Upper lobe of left lung (tissue), 6 donors: ENCODE measurements at regions not wholly inside any gene's neighbourhood (a gene's known extent, or its start where the extent isn't known, plus 50 kb on each side); places are given as distances from the start of the nearest gene placed in this dataset.

Experiments used
- ATAC-seq, 2 donors: fragments of 200-7000 bp; cut with Tn5 transposase; one replicate each; pipeline ENCODE4 v1.9.1; 2022; ENCODE audit warnings: mild to moderate bottlenecking in 2 of 2, moderate library complexity in 2 of 2; ENCODE audit not compliant: low FRiP score in 2 of 2
- DNase-seq, 2 donors: peaks; one replicate each; pipeline ENCODE4 v3.0.0-alpha.2; 2019 to 2020
- H3K27ac ChIP-seq, 4 donors: fragments of 200-600 bp; sonication (generic); one replicate each; pipeline ENCODE4 v1.5.1; 2016 to 2019
- H3K27me3 ChIP-seq, 4 donors: fragments of 200-600 bp; sonication (generic); one replicate each; pipeline ENCODE4 v1.5.1; 2017 to 2019
- H3K36me3 ChIP-seq, 4 donors: fragments of 200-600 bp; sonication (generic); one replicate each; pipeline ENCODE4 v1.5.1; 2016 to 2019
- H3K4me1 ChIP-seq, 4 donors: fragments of 200-600 bp; sonication (generic); one replicate each; pipeline ENCODE4 v1.5.1; 2018 to 2019
- H3K4me3 ChIP-seq, 4 donors: fragments of 200-600 bp; sonication (generic); one replicate each; pipeline ENCODE4 v1.5.1; 2017 to 2019; ENCODE audit warnings: mild to moderate bottlenecking in 2 of 4, moderate library complexity in 1 of 4
- H3K9me3 ChIP-seq, 4 donors: fragments of 200-600 bp; sonication (generic); one replicate each; pipeline ENCODE4 v1.5.1; 2018 to 2019
- EP300 ChIP-seq, 4 donors: sonication (generic); formaldehyde crosslinking; IDR thresholded peaks; one replicate each; pipeline ENCODE4 v1.5.1; 2017; ENCODE audit warnings: antibody characterized with exemption in 4 of 4, control low read depth in 2 of 4
- POLR2A ChIP-seq, 4 donors: fragments of 450-650 bp; IDR thresholded peaks; one replicate each; pipeline ENCODE4 v1.5.1; 2016 to 2017; ENCODE audit warnings: antibody characterized with exemption in 4 of 4, mild to moderate bottlenecking in 2 of 4
- POLR2AphosphoS5 ChIP-seq, 2 donors: sonication (generic); formaldehyde crosslinking; IDR thresholded peaks; one replicate each; pipeline ENCODE4 v1.5.1; 2017; ENCODE audit warnings: antibody characterized with exemption in 2 of 2
- WGBS, 2 donors: methylation state at CpG; one replicate each; pipeline ENCODE4 v1.1.5; 2017 to 2018; 5-methylcytosine and 5-hydroxymethylcytosine counted together
- TF ChIP-seq, protein P1 (sequence below), 6 experiments: fragments of 450-650 bp in 4 of 6; fragments of 200-600 bp in 2 of 6; sonication (generic) in 2 of 6; IDR thresholded peaks; one replicate each; pipeline ENCODE4 v1.5.1; 2016 to 2019; ENCODE audit warnings: antibody characterized with exemption in 6 of 6
- donor health status: DM: no; HTN: no; CAD: no; lungs with moderate emphysema.
- donor health status: DM: no; HTN: yes; CAD: no; lungs with severe emphysema.

- DNase-seq, result no peak
- H3K27me3 ChIP-seq, result no peaks in the 10 kb centered on the region
Measured at GRCh38 chr1:157893686-157894085, 52.1 kb upstream of the CD5L start.

DNA sequence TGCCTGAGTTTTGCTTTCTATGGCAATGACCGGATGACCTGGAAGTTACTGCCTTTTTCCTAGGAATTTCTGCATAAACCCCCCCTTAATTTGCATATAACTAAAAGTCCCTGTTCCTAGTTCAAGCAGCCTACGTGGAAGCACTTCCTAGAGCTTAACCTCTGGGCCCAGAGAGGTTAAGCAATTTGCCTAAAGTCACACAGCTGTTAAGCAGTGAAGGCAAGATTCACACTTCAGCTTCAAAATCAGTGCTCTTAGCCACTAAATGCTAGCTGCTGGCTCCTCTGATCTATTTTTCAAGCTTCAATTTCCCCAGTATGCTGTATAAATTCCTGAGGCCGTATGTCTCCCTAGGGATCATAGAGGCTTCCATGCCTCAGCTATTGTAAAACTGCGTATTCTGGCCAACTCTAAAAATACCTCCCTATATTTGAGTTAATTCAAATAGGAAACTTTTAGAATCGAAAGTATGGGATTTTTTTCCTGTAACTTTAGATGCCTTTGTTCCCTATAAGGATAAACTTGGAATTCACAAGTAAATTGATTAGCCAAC is 53.1 kb upstream of the CD5L start:
- no peaks in the 10 kb centered on the region for H3K27me3 ChIP-seq
- H3K27ac ChIP-seq, result no peak overlapping the region
- H3K36me3 ChIP-seq, result no peaks in the 10 kb centered on the region
- H3K4me1 ChIP-seq, result no peaks in the 10 kb centered on the region
- ATAC-seq, result no peak
- TF ChIP-seq, protein P1, sequence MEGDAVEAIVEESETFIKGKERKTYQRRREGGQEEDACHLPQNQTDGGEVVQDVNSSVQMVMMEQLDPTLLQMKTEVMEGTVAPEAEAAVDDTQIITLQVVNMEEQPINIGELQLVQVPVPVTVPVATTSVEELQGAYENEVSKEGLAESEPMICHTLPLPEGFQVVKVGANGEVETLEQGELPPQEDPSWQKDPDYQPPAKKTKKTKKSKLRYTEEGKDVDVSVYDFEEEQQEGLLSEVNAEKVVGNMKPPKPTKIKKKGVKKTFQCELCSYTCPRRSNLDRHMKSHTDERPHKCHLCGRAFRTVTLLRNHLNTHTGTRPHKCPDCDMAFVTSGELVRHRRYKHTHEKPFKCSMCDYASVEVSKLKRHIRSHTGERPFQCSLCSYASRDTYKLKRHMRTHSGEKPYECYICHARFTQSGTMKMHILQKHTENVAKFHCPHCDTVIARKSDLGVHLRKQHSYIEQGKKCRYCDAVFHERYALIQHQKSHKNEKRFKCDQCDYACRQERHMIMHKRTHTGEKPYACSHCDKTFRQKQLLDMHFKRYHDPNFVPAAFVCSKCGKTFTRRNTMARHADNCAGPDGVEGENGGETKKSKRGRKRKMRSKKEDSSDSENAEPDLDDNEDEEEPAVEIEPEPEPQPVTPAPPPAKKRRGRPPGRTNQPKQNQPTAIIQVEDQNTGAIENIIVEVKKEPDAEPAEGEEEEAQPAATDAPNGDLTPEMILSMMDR (IDR thresholded peaks at IDR 0.05), result no peak
- TF ChIP-seq POLR2A (IDR thresholded peaks at IDR 0.05) (no peak), POLR2AphosphoS5 (IDR thresholded peaks at IDR 0.05) (no peak), EP300 (IDR thresholded peaks at IDR 0.05) (no peak)
- WGBS, 2 donors, result 61 to 69% methylated on average over 5 of the region's 5 CpGs
- DNase-seq, result no peak
- no peak overlapping the region for H3K4me3 ChIP-seq
- no peaks in the 10 kb centered on the region for H3K9me3 ChIP-seq

More at GRCh38 chr1:157893686-157894085, 52.1 kb upstream of the CD5L start:
- no peaks in the 10 kb centered on the region for H3K4me1 ChIP-seq
- TF ChIP-seq, protein P1 (IDR thresholded peaks at IDR 0.05), result no peak
- TF ChIP-seq POLR2AphosphoS5 (IDR thresholded peaks at IDR 0.05), result no peak
- TF ChIP-seq EP300 (IDR thresholded peaks at IDR 0.05), result no peak
- no peak for TF ChIP-seq POLR2A (IDR thresholded peaks at IDR 0.05)
- H3K4me3 ChIP-seq, result no peak overlapping the region
- no peaks in the 10 kb centered on the region for H3K36me3 ChIP-seq
- no peak for ATAC-seq
- H3K27ac ChIP-seq, result no peak overlapping the region
- no peaks in the 10 kb centered on the region for H3K9me3 ChIP-seq

GRCh38 chr1:157910270-157910669 is 68.7 kb upstream of the CD5L start:
- no peaks in the 10 kb centered on the region for H3K4me1 ChIP-seq
- peaks cover 0 to 7% (median 0%) of the 10 kb centered on the region in 4 donors for H3K9me3 ChIP-seq
- 91% methylated on average over 1 of the region's 1 CpG; no CpG with 5 or more reads in 1 of the 2 donors for WGBS, 2 donors
- ATAC-seq (no peak), DNase-seq (no peak)
- no peak overlapping the region for H3K4me3 ChIP-seq
- no peaks in the 10 kb centered on the region for H3K27me3 ChIP-seq
- H3K36me3 ChIP-seq, result no peaks in the 10 kb centered on the region
- TF ChIP-seq POLR2A (IDR thresholded peaks at IDR 0.05) (no peak), EP300 (IDR thresholded peaks at IDR 0.05) (no peak), POLR2AphosphoS5 (IDR thresholded peaks at IDR 0.05) (no peak)
- TF ChIP-seq, protein P1 (IDR thresholded peaks at IDR 0.05), result no peak
- H3K27ac ChIP-seq, result no peak overlapping the region

DNA sequence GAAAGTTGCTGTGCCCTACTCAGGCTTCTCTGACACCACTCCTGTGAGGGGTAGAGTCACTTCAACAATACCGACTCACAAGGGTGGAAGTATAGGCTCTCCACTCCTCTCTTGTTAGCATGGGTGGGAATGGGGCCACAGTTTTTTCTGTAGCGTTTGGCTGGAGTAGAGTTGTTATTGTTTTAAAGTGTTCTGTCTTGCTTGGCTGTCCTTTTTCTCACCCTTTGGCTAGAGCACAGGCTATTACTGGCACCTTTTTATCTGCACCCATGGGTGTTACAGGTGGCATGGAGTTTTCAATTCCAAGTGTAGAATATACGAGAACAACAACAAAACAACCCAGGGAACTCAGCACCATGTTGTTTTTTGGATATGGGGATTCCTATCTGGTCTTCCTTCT is 74.3 kb upstream of the CD5L start:
- Histone ChIP-seq H3K27ac (no peak overlapping the region), H3K9me3 (peaks cover 0 to under 1% (median 0%) of the 10 kb centered on the region in 4 donors), H3K36me3 (no peaks in the 10 kb centered on the region), H3K4me1 (no peaks in the 10 kb centered on the region), H3K4me3 (no peak overlapping the region), H3K27me3 (no peaks in the 10 kb centered on the region)
- ATAC-seq (no peak), DNase-seq (no peak)
- 76 to 92% methylated on average over 3 of the region's 3 CpGs for WGBS, 2 donors
- TF ChIP-seq EP300 (IDR thresholded peaks at IDR 0.05), result no peak
- no peak for TF ChIP-seq POLR2AphosphoS5 (IDR thresholded peaks at IDR 0.05)
- TF ChIP-seq POLR2A (IDR thresholded peaks at IDR 0.05), result no peak
- TF ChIP-seq, protein P1 (IDR thresholded peaks at IDR 0.05), result no peak

- no peak for TF ChIP-seq POLR2A (IDR thresholded peaks at IDR 0.05)
- no peaks in the 10 kb centered on the region for H3K36me3 ChIP-seq
- H3K27ac ChIP-seq, result no peak overlapping the region
- no peak for ATAC-seq
- H3K4me3 ChIP-seq, result no peak overlapping the region
- no peak for DNase-seq
- H3K9me3 ChIP-seq, result no peaks in the 10 kb centered on the region
- 47% methylated on average over 1 of the region's 1 CpG; no CpG with 5 or more reads in 1 of the 2 donors for WGBS, 2 donors
- H3K4me1 ChIP-seq, result no peaks in the 10 kb centered on the region
- no peaks in the 10 kb centered on the region for H3K27me3 ChIP-seq
Measured at GRCh38 chr1:157916887-157917570, 75.4 kb upstream of the CD5L start.
